KOPT-K1 (cell line): ENCODE measurements at regions not wholly inside any gene's neighbourhood (a gene's known extent, or its start where the extent isn't known, plus 50 kb on each side); places are given as distances from the start of the nearest gene placed in this dataset.

Source experiments
- H3K27ac ChIP-seq: fragments of 200-600 bp; sonication (generic); 2 replicates; pipeline ENCODE4 v1.5.1; 2016; ENCODE audit warnings: antibody characterized with exemption, mild to moderate bottlenecking, low read depth, low read length; ENCODE audit not compliant: poor library complexity, severe bottlenecking
- H3K36me3 ChIP-seq: fragments of 200-600 bp; sonication (generic); 2 replicates; pipeline ENCODE4 v1.5.1; 2017; ENCODE audit warnings: antibody characterized with exemption, mild to moderate bottlenecking, low read length, moderate library complexity; ENCODE audit not compliant: insufficient read depth
- H3K9me3 ChIP-seq: fragments of 200-600 bp; sonication (generic); 2 replicates; pipeline ENCODE4 v1.5.1; 2017; ENCODE audit warnings: antibody characterized with exemption, low read length, mild to moderate bottlenecking; ENCODE audit not compliant: insufficient read depth, poor library complexity, severe bottlenecking

GRCh38 chr4:181618038-181618618 lies 625.1 kb upstream of the TENM3 start:
- Histone ChIP-seq H3K27ac (no peak overlapping the region), H3K36me3 (no peaks in the 10 kb centered on the region), H3K9me3 (no peaks in the 10 kb centered on the region)

GRCh38 chr4:181618896-181619295 lies 624.3 kb upstream of the TENM3 start:
- Histone ChIP-seq H3K36me3 (no peaks in the 10 kb centered on the region), H3K9me3 (no peaks in the 10 kb centered on the region)

GRCh38 chr4:181619651-181620050 lies 623.6 kb upstream of the TENM3 start:
- H3K27ac ChIP-seq, result no peak overlapping the region

More at GRCh38 chr4:181618896-181619295, 624.3 kb upstream of the TENM3 start:
- H3K27ac ChIP-seq, result no peak overlapping the region

GRCh38 chr4:181637186-181638105 lies 605.8 kb upstream of the TENM3 start:
- Histone ChIP-seq H3K27ac (no peak overlapping the region), H3K9me3 (no peaks in the 10 kb centered on the region), H3K36me3 (no peaks in the 10 kb centered on the region)

More at GRCh38 chr4:181619651-181620050, 623.6 kb upstream of the TENM3 start:
- Histone ChIP-seq H3K9me3 (no peaks in the 10 kb centered on the region), H3K36me3 (no peaks in the 10 kb centered on the region)

- no peaks in the 10 kb centered on the region for H3K9me3 ChIP-seq
- H3K27ac ChIP-seq, result no peak overlapping the region
- H3K36me3 ChIP-seq, result no peaks in the 10 kb centered on the region
Measured at GRCh38 chr4:181643466-181643865, 599.7 kb upstream of the TENM3 start.

- Histone ChIP-seq H3K36me3 (no peaks in the 10 kb centered on the region), H3K27ac (no peak overlapping the region)
Measured at GRCh38 chr4:181645489-181645888, 597.7 kb upstream of the TENM3 start.

GRCh38 chr4:181646864-181647263 lies 596.3 kb upstream of the TENM3 start:
- Histone ChIP-seq H3K27ac (no peak overlapping the region), H3K36me3 (no peaks in the 10 kb centered on the region), H3K9me3 (no peaks in the 10 kb centered on the region)

More at GRCh38 chr4:181645489-181645888, 597.7 kb upstream of the TENM3 start:
- no peaks in the 10 kb centered on the region for H3K9me3 ChIP-seq

- Histone ChIP-seq H3K36me3 (no peaks in the 10 kb centered on the region), H3K27ac (no peak overlapping the region), H3K9me3 (no peaks in the 10 kb centered on the region)
Measured at GRCh38 chr4:181647396-181648147, 595.6 kb upstream of the TENM3 start.

- no peak overlapping the region for H3K27ac ChIP-seq
Measured at GRCh38 chr4:181650033-181650825, 593.0 kb upstream of the TENM3 start.

GRCh38 chr4:181656748-181657147 lies 586.5 kb upstream of the TENM3 start:
- Histone ChIP-seq H3K9me3 (no peaks in the 10 kb centered on the region), H3K27ac (no peak overlapping the region), H3K36me3 (no peaks in the 10 kb centered on the region)

More at GRCh38 chr4:181650033-181650825, 593.0 kb upstream of the TENM3 start:
- no peaks in the 10 kb centered on the region for H3K36me3 ChIP-seq
- no peaks in the 10 kb centered on the region for H3K9me3 ChIP-seq

GRCh38 chr4:181659202-181659601 lies 584.0 kb upstream of the TENM3 start:
- Histone ChIP-seq H3K9me3 (no peaks in the 10 kb centered on the region), H3K27ac (no peak overlapping the region), H3K36me3 (no peaks in the 10 kb centered on the region)

GRCh38 chr4:181659876-181660275 lies 583.3 kb upstream of the TENM3 start:
- H3K36me3 ChIP-seq, result no peaks in the 10 kb centered on the region
- H3K9me3 ChIP-seq, result no peaks in the 10 kb centered on the region
- H3K27ac ChIP-seq, result no peak overlapping the region

- no peak overlapping the region for H3K27ac ChIP-seq
- H3K36me3 ChIP-seq, result no peaks in the 10 kb centered on the region
- no peaks in the 10 kb centered on the region for H3K9me3 ChIP-seq
Measured at GRCh38 chr4:181661090-181661489, 582.1 kb upstream of the TENM3 start.

GRCh38 chr4:181661923-181662322 lies 581.3 kb upstream of the TENM3 start:
- Histone ChIP-seq H3K9me3 (no peaks in the 10 kb centered on the region), H3K36me3 (no peaks in the 10 kb centered on the region), H3K27ac (no peak overlapping the region)
